H54 (cell line): ENCODE measurements at regions not wholly inside any gene's neighbourhood (a gene's known extent, or its start where the extent isn't known, plus 50 kb on each side); places are given as distances from the start of the nearest gene placed in this dataset.

Experiments
- DNase-seq: peaks from one replicate; pipeline ENCODE4 v3.0.0; 2011; ENCODE audit warnings: low spot score, mixed read lengths; ENCODE audit not compliant: insufficient read length
- FAIRE-seq: peaks from 3 replicates; lab custom pipeline; 2011; peaks lifted over from hg19 to GRCh38; lab: Jason Lieb, UNC
- POLR2A ChIP-seq: IDR thresholded peaks from 2 replicates; pipeline ENCODE4 v1.6.1; 2011; ENCODE audit warnings: low read depth, mild to moderate bottlenecking, low read length

DNA sequence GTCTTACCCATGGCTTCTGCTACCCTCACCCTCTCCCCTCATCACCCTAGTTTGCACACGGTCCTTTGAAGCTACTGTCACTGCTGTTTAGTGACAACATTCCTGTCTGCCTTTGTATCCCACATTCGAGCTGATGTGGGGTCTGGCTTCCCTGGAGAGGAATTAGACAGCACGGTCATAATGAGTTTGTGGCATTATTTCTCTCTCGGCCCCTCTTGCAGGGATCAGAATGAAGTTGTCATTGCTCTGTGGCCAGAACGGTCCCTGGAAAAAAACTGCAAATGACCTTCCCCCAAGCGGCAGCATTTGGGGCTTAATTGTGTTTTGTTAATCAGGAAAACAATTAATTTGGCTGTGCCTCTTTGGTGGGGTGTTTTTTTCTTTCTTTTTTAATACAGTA lies 317.2 kb upstream of the PODXL start:
- no peak for TF ChIP-seq POLR2A
- FAIRE-seq (no peak), DNase-seq (no peak)

DNA sequence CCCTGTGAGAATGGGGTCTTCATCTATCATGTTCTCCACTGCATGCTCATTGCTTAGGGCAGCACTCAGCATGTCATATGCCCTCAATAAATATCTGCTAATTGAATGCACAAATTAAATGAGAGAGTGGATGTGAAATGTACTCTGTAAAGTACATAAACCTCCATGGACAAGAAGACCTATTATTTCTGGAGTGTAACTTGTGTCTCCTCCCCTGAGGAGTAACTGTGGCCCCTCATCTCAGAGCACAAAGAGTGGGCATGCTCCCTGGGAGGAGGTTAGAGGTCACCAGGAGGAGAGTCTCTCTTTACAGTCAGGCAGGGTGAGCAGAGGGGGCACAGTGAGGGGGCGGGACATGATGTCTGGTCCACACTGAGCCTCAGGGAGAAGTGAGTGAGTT lies 313.6 kb upstream of the PODXL start:
- no peak for FAIRE-seq
- TF ChIP-seq POLR2A = no peak

DNA sequence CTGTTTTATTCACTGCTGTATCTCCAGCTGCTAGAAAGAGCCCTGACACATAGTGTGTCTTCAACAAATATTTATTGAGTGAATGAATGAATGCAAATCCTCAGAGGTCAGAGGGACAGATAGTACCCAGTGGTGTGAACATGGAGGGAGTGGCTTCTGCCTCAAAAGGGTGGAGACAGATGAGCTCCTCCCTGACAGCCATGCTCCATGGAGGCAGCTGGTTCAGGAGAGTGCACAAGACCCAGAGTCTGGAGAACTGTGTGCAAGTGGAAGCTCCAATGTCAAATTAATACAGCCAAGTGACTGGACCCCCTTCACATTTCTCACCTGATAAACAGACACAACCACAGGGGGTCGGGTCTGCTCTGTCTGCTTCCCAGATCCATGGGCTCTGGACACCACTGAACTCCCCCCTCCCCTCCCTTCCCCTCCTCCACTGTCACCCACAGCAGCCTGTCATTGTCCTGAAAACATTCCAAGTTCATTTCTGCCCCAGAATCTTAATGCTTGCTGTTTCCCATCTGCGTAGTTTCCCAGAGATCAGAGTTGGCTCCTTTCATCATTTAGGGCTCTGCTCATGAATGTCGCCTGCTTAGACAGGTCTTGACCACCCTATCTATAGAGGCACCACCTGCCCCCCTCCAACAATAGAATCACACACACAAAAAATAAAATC lies 312.9 kb upstream of the PODXL start:
- FAIRE-seq (no peak), DNase-seq (no peak)
- TF ChIP-seq POLR2A = no peak

More for the DNA sequence above, 313.6 kb upstream of the PODXL start:
- no peak for DNase-seq

DNA sequence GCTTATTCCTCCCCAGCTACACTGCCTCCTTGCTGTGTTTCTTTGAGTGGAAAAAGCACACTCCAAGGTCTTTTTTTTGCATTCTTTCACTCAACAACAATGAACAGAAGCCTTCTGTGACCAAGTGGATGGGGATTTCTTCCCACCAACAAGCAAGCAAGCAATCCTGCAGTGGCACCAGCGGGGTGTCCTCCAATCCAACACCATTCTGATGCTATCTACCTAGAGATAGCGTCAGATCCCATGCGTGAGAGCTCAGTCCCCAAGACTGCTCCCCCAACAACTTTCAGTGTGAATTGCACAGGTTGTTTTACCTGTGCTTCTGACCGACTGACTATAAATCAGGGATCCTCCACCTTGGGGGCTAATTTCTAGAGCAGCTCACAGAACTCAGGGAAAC lies 311.0 kb upstream of the PODXL start:
- DNase-seq = no peak
- TF ChIP-seq POLR2A = no peak
- no peak for FAIRE-seq

DNA sequence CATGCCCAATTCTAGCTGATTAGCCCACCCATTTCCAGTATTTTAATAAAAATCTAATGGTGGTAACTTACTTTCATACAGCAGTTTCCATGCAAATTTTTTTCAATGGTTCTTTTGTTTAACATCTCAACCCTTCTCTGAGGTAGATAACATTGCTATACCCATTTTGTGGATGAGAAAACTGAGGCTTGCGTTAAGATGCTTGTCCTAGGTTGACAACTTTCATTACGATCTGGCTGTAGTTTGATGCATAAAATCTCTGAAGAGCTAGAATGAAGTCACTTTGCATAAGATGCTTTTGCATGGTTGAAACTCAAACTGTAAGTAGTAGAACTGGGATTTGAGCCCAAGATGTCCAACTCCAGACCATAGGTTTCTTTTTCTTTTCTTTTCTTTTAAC lies 309.5 kb upstream of the PODXL start:
- no peak for TF ChIP-seq POLR2A
- FAIRE-seq (no peak), DNase-seq (no peak)

DNA sequence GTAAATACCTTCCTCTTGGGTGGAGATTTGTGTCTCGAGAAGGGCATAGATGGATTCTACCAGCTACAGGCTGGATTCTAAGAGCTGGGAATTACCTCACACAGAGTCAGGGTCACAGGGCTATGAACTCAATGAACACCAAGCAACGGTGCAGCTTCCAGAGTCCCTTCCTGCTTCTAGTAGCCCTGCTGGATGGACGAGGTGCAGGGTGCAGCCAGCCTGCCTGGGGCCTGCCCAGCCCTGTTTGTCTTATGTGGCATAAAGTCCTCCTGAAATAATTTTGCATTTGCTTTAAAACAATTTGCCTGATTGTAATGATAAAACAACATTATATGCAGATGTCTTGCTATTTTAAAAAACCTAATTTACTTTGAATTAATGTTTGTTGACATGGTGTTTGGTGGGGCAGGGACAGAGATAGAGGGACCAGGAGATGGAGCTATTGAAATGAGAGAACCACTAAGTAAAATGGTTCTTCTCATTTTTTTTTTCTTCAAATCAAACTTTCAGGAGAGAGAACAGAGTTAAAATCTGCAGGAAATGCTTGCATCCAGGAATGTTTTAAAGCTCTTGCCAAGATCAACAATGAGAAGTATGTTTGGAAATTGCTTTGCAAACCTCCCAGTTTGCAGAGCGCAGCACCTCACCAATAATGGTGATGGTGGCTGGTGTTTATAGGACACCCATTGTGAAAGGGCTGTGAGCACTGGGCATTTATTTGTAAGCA lies 305.4 kb upstream of the PODXL start:
- DNase-seq (peak; percentile 47), FAIRE-seq (no peak)
- no peak for TF ChIP-seq POLR2A

DNA sequence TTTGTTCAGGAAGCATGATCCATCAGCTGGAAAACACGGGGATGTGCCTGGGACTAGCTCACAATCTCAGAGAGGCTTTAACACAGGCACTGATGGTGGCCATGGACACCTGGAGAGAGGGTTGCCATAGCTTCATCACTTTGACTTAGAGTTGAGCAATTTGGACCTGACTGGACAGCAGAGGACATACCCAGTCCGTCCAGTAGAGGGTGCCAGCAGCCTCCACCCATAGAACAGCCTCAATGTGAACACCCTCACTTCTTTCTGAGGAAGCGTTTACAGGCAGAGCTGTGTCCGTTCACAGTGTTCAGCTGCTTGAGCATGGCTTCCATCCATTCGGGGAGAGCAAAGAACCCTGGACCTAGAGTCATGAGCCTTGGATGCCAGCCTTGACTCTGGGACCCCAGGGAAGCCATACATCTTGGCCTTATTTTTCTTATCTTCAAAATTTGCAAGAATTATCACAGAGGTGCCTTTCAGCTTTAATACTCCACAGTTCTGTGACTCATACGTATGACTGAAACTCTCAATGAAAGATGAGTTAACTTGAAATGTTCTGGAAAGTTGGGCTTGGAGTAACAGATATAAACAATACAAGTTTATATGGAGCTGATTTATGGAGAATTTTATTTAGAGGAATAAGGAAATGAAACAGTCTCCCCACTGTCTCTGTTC lies 302.9 kb upstream of the PODXL start:
- DNase-seq (peak; percentile 78), FAIRE-seq (peak; percentile 48)
- TF ChIP-seq POLR2A = no peak

DNA sequence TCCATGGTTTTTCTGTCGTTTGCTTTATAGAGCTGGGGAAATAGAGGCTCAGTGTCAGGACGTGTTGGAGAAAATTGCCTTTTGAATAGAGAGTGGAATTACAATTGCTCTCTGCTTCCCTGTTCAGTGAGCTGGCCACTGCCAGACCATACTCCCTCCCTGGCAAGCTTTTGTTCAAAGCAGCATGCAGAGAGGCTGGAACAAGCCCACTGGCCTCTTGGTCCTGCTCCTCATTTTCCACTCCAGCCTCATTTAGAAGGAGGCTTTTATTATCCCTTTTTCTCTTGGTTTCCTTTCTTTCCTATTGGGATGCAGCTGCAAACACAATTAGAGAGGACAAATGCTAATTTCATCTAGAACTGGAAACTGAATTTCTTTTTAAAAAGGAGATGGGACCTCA lies 302.2 kb upstream of the PODXL start:
- FAIRE-seq (no peak), DNase-seq (no peak)
- TF ChIP-seq POLR2A = no peak

DNA sequence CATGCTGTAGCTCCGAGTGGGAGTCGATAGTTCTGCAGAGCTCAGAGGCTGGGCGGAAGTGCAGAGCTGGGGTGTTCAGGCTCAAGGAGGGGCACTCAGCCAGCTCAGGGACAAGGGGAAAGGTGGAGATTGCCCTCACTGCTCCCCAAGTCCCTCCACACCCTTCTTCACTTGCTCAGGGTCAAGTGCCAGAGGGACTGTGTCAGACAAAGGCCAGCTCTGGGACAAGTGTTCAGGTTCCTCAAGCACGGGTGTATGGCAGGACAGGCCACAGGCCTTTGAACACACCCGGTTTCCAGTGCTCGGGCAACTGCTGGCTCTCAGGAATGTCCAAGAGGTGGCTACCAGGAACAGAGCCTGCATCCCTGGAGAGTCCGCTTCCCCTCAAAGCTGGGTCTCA lies 293.0 kb upstream of the PODXL start:
- TF ChIP-seq POLR2A = no peak
- DNase-seq (no peak), FAIRE-seq (no peak)

DNA sequence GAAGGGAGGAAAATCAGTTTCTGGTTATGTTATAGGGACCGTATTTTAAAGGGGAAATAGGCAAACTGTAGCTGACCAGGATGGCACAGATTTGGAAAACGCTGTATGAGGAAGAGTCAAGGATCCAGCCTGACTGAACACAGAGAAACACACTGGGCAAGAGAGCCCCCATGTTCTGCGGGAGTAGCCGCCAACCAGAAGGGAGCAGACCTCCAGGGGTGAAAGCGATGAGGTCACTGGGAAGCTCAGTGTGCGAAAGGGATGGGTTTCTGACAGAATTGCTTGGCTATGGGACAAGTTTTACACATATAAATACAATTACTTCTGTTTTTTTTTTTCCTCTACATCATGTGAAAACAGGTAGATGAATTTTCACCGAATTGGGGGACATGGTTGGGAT lies 291.6 kb upstream of the PODXL start:
- no peak for TF ChIP-seq POLR2A
- FAIRE-seq (no peak), DNase-seq (no peak)

DNA sequence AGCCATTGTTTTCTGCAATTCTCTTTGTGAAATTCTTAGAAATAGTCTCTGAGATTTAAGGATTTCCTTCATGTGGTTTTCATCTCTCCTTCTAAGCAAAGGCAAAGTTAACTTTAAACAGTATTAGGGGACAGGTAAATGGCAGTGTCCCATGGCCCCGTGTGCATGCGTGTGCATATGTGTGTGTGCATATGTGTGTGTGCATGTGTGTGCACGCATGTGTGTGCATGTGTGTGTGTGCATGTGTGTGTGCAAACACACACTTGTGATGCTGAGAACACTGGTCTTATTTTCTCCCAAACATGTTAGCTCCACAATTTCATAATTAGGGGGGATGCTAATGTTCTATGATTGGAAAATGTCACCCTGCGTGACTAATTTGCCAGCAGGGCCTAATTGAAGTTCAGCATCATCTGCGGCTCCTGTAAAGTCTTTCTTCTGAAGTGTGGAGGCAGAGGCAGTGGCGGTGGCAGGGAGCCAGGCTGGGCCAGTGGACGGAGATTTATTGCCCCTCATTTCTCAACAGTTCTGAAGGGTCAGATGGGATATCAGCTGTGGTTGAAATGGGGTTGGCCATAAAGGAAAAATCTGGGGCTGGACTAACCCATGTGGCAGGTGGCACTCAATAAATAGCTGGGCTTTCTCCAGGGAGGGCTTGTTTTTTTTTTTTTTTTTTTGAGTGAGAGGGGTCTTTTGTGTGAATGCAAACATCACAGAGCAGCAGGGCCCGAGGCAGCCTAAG lies 289.3 kb upstream of the PODXL start:
- FAIRE-seq (no peak), DNase-seq (no peak)
- no peak for TF ChIP-seq POLR2A

DNA sequence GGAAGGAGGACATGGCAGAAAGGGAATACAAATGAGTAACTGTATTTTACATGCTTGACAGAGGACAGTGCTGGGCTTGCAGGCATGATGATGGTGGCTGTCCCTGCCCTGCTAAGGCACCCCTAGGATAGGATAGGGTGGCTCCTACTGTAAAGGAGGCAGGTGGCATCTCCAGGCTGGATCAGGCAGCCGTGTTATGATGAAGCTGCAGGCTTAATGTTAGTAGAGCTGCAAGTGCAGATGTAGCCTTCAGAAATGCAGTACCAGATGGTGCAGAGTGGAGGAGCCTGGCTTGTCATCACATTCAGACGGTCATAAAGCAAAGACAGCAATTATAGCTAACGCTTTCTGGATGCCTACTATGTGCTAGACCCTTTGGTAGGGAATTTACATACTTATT lies 287.9 kb upstream of the PODXL start:
- no peak for DNase-seq
- no peak for FAIRE-seq
- TF ChIP-seq POLR2A = no peak

DNA sequence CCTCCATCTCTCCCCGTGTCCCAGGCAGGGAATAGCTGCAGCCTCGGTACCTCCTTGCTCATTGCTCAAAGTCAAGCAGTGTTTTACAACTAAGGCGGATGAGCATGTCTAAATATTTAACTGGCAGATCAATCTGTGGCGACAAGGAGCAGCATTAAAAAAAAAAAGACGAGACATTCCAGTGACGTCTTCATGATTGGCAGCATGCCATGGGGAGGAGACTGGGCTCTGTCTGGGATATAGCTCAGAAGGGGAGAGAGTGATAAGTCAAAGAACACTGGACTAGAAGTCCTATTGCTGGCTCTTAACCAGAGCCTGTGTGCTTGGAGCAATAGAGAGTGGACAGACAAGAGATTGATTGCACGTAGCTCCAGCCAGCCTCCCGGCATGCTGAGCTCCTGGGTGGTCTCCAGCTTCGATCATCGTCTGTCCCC lies 287.5 kb upstream of the PODXL start:
- FAIRE-seq = no peak
- no peak for DNase-seq

More for the DNA sequence above, 287.5 kb upstream of the PODXL start:
- TF ChIP-seq POLR2A = no peak
